ENCODE measurements at regions not wholly inside any gene's neighbourhood (a gene's known extent, or its start where the extent isn't known, plus 50 kb on each side); places are given as distances from the start of the nearest gene placed in this dataset.

DNA sequence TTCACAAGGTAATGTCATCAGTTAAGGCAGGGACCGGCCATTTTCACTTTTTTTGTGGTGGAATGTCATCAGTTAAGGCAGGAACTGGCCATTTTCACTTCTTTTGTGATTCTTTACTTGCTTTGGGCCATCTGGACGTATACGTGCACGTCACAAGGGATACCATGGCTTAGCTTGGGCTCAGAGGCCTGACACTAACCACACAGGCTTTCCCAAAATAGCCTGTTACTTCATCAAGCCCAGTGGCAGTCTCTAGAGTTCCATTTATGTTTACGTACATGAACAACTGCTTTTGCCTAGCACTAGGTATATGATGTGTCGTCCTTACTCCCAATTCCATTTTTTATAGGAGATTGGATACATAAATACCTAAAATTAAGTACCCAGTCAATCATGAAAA is 237.9 kb downstream of the C7orf25 start (continued):
- TF ChIP-seq REST (IDR thresholded peaks at IDR 0.05; ENCODE audit: low read depth) (no peak), ELF1 (IDR thresholded peaks at IDR 0.05; ENCODE audit: borderline replicate concordance, low read depth) (no peak), EZH2phosphoT487 (IDR thresholded peaks at IDR 0.05; ENCODE audit: borderline replicate concordance) (no peak), FOSL1 (IDR thresholded peaks at IDR 0.05; ENCODE audit: low read depth) (no peak)

DNA sequence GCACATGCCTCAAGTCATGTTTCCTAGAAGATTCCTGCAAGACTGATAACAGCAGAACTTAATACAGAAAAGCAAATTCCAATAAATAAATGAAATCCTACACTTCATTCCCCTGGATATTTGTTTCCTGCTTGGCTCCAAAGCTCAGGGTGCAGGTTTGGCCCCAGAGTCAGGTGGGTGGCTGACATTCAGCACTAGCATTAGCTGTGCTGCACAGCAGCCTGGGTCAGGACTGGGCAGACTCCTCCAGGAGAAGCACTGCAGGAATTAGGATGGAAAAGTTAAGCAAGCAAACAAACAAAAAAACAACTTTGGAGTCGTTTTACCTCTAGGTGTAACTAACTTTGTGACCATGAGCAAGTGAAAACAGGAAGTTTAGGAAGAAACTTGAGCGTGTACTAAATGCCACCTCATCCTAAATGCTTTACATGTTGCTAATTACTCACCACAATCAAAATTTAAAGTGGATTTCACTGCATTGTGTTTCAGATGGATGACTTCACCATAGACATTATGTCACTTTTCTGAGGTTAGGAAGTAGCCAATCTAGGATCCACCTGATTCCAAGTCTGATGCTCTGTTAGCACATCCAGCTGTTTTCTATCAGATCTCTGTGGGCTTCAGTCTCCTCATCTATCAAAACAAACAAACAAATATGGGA is 239.4 kb downstream of the C7orf25 start:
- H3K4me2 ChIP-seq (ENCODE audit: low read length): no peak overlapping the region
- H3K9me2 ChIP-seq (ENCODE audit: insufficient read depth): no peaks in the 10 kb centered on the region
- H3K9me3 ChIP-seq (ENCODE audit: control insufficient read depth in 1 of 2, insufficient read depth in 1 of 2, low read depth in 1 of 2, low read length in 2 of 2): peaks cover 2% of the 10 kb centered on the region in 2 experiments; a peak in 2 of 4 replicates
- H3K4me1 ChIP-seq (ENCODE audit: control insufficient read depth in 1 of 2, insufficient read depth in 2 of 2, low read length in 2 of 2): no peaks in the 10 kb centered on the region
- no peak overlapping the region for H2AFZ ChIP-seq (ENCODE audit: low read depth, low read length, poor library complexity, severe bottlenecking)
- no peak for ATAC-seq
- TF ChIP-seq RAD21 (IDR thresholded peaks at IDR 0.05; ENCODE audit: low read depth) (no peak), EZH2 (IDR thresholded peaks at IDR 0.05) (no peak), ELF1 (IDR thresholded peaks at IDR 0.05; ENCODE audit: borderline replicate concordance, low read depth) (no peak), MAX (IDR thresholded peaks at IDR 0.05) (no peak), REST (IDR thresholded peaks at IDR 0.05; ENCODE audit: low read depth) (no peak), EZH2phosphoT487 (IDR thresholded peaks at IDR 0.05; ENCODE audit: borderline replicate concordance) (no peak), TCF7L2 (IDR thresholded peaks at IDR 0.05; ENCODE audit: borderline replicate concordance, extremely low read depth, insufficient read depth, insufficient read length) (no peak), POLR2A (IDR thresholded peaks at IDR 0.05; ENCODE audit: borderline replicate concordance, extremely low read depth, insufficient read depth, insufficient read length) (no peak), YY1 (IDR thresholded peaks at IDR 0.05; ENCODE audit: extremely low read depth, insufficient replicate concordance, low read depth, low read length) (no peak), SP1 (IDR thresholded peaks at IDR 0.05; ENCODE audit: low read depth) (no peak), SIN3A (IDR thresholded peaks at IDR 0.05; ENCODE audit: low read depth) (no peak), ZFX (IDR thresholded peaks at IDR 0.05) (no peak)
- TF ChIP-seq, protein P1, sequence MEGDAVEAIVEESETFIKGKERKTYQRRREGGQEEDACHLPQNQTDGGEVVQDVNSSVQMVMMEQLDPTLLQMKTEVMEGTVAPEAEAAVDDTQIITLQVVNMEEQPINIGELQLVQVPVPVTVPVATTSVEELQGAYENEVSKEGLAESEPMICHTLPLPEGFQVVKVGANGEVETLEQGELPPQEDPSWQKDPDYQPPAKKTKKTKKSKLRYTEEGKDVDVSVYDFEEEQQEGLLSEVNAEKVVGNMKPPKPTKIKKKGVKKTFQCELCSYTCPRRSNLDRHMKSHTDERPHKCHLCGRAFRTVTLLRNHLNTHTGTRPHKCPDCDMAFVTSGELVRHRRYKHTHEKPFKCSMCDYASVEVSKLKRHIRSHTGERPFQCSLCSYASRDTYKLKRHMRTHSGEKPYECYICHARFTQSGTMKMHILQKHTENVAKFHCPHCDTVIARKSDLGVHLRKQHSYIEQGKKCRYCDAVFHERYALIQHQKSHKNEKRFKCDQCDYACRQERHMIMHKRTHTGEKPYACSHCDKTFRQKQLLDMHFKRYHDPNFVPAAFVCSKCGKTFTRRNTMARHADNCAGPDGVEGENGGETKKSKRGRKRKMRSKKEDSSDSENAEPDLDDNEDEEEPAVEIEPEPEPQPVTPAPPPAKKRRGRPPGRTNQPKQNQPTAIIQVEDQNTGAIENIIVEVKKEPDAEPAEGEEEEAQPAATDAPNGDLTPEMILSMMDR (IDR thresholded peaks at IDR 0.05 in 2 of 3, conservative IDR thresholded peaks at IDR 0.05 in 1 of 3; ENCODE audit: borderline replicate concordance in 1 of 3, insufficient read depth in 1 of 3, low read depth in 2 of 3, low read length in 2 of 3): no peak
- TF ChIP-seq, protein P2, sequence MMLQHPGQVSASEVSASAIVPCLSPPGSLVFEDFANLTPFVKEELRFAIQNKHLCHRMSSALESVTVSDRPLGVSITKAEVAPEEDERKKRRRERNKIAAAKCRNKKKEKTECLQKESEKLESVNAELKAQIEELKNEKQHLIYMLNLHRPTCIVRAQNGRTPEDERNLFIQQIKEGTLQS (IDR thresholded peaks at IDR 0.05): no peak
- H3K4me3 ChIP-seq (replicated peaks in 1 of 2; ENCODE audit: low read depth in 1 of 2, low read length in 2 of 2): no peak overlapping the region
- H3K27ac ChIP-seq (ENCODE audit: low read depth, low read length): no peak overlapping the region
- intact Hi-C loops (cut with micrococcal nuclease): no loop called here
- H3K36me3 ChIP-seq (ENCODE audit: control insufficient read depth in 1 of 2, insufficient read depth in 2 of 2, low read length in 2 of 2): no peaks in the 10 kb centered on the region
- H4K20me1 ChIP-seq (ENCODE audit: insufficient read depth): no peaks in the 10 kb centered on the region; the same call in 1 of the 2 replicates
- H3K79me2 ChIP-seq (ENCODE audit: insufficient read depth, low read length): no peaks in the 10 kb centered on the region
- ChIA-PET RAD21 (ENCODE audit: low non-redundant PET in 1 of 2, low total read pairs in 2 of 2, uncharacterized antibody in 2 of 2, unreplicated experiment in 2 of 2) (no interaction called here), CTCF (no interaction called here), POLR2A (no interaction called here)
- BruUV-seq (replicated peaks): no TSS peak
- no peak for DNase-seq (ENCODE audit: low read depth, low spot score)
- H3K27me3 ChIP-seq (ENCODE audit: insufficient read depth, low read length): no peaks in the 10 kb centered on the region; the same call in 1 of the 2 replicates
- H3K9ac ChIP-seq (ENCODE audit: low read length): no peak overlapping the region
